Central memory CD4-positive, alpha-beta T cell (primary cell): ENCODE measurements at regions not wholly inside any gene's neighbourhood (a gene's known extent, or its start where the extent isn't known, plus 50 kb on each side); places are given as distances from the start of the nearest gene placed in this dataset.

Experiments
- DNase-seq: peaks from one replicate; pipeline ENCODE4 v3.0.0; 2022

GRCh38 chr22:44611880-44612496, 90.0 kb upstream of the PRR5 start:
- no peak for DNase-seq

- no peak for DNase-seq
Measured at GRCh38 chr22:44610071-44610470, 91.9 kb upstream of the PRR5 start.

- DNase-seq, result no peak
Measured at GRCh38 chr22:44609400-44609988, 92.5 kb upstream of the PRR5 start.

GRCh38 chr22:44608597-44609399, 93.2 kb upstream of the PRR5 start:
- DNase-seq, result no peak

GRCh38 chr22:44606126-44606525, 95.9 kb upstream of the PRR5 start:
- DNase-seq, result no peak

- no peak for DNase-seq
Measured at GRCh38 chr22:44605486-44605885, 96.5 kb upstream of the PRR5 start.

- DNase-seq, result no peak
Measured at GRCh38 chr22:44604991-44605390, 97.0 kb upstream of the PRR5 start.

- no peak for DNase-seq
Measured at GRCh38 chr22:44604455-44604854, 97.5 kb upstream of the PRR5 start.

GRCh38 chr22:44603767-44604166, 98.2 kb upstream of the PRR5 start:
- no peak for DNase-seq

GRCh38 chr22:44601725-44602124, 100.3 kb upstream of the PRR5 start:
- DNase-seq, result no peak

GRCh38 chr22:44601189-44601588, 100.8 kb upstream of the PRR5 start:
- DNase-seq, result no peak

GRCh38 chr22:44600207-44600785, 101.7 kb upstream of the PRR5 start:
- DNase-seq, result no peak

- no peak for DNase-seq
Measured at GRCh38 chr22:44599500-44600140, 101.6 kb upstream of the RTL6 start.

GRCh38 chr22:44599084-44599483, 101.1 kb upstream of the RTL6 start:
- DNase-seq, result no peak

GRCh38 chr22:44597616-44598015, 99.6 kb upstream of the RTL6 start:
- no peak for DNase-seq

GRCh38 chr22:44596396-44597125, 98.5 kb upstream of the RTL6 start:
- no peak for DNase-seq

GRCh38 chr22:44595841-44596341, 97.9 kb upstream of the RTL6 start:
- no peak for DNase-seq

GRCh38 chr22:44594951-44595350, 96.9 kb upstream of the RTL6 start:
- no peak for DNase-seq

GRCh38 chr22:44592824-44593148, 94.8 kb upstream of the RTL6 start:
- DNase-seq, result no peak

- no peak for DNase-seq
Measured at GRCh38 chr22:44592126-44592823, 94.2 kb upstream of the RTL6 start.

GRCh38 chr22:44591146-44591790, 93.2 kb upstream of the RTL6 start:
- no peak for DNase-seq
